Temporal lobe (tissue), 1 donor: ENCODE measurements at regions not wholly inside any gene's neighbourhood (a gene's known extent, or its start where the extent isn't known, plus 50 kb on each side); places are given as distances from the start of the nearest gene placed in this dataset. TPM values are rescaled to one million over a fixed set of nuclear protein-coding genes. Genes with fewer than 3 reads are reported as not detected.

Experiments
- small RNA-seq: library from RNA; depleted of rRNA; stranded (forward); fragments of <200 nt; gene quantifications from one replicate; pipeline ENCODE3, GENCODE V24; 2014; ENCODE audit warnings: low replicate concordance

Small RNAs in the stretch of these regions (small RNA-seq; reads per million reads assigned to genes)
- gene AL158828.1 (not detected), gene RNU2-36P (7.1 reads per million, percentile 93 among the genes with 10 or more reads in this experiment)
